GM18508 (cell line): ENCODE measurements at regions not wholly inside any gene's neighbourhood (a gene's known extent, or its start where the extent isn't known, plus 50 kb on each side); places are given as distances from the start of the nearest gene placed in this dataset.

Source experiments
- ATAC-seq: cut with Tn5 transposase; IDR thresholded peaks from one replicate; pipeline ENCODE4 v1.9.1; 2021; ENCODE audit warnings: moderate number of reproducible peaks; ENCODE audit not compliant: insufficient read depth, unreplicated experiment

- no peak for ATAC-seq
Measured at GRCh38 chr14:97452314-97452713, 655.1 kb downstream of the VRK1 start.

GRCh38 chr14:97453991-97454390 is 656.8 kb downstream of the VRK1 start:
- ATAC-seq, result no peak

DNA sequence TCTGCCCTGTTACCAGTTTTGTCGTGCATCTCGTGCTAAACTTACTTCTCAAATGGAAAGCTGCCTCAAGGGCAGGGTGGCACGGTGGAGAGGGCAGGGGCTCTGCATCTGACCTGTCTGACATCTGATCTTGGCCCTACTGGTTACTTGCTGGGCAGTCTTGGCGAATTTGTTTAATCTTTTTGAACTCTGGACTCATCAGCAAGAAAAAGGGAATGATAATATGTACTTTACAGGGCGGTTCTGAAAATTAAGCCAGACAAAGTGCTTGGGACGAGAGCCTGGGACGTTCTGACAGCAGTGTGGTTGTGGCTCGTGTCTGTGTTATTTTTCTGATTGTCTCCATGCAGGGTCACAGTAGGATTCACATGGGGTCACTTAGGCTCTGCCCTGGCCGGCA is 659.3 kb downstream of the VRK1 start:
- no peak for ATAC-seq

DNA sequence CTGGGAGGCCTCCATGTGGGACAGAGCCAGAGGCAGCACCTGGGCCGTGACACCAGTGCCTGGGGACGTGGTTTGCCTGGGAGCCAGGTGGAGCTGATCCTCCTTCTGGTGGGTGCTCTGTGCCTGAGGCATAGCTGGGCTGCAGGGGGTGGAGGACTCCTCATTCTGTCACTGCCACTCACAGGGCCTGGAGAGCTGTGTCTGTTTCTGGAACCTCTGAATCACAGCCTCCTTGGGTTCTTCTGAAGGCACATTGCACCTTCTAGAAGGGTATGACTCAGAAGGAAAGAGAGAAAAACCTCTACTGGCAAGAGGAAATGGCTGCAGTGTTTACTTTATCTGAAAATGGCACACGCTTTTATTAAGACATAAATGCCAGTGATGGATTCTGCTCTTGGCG is 659.8 kb downstream of the VRK1 start:
- ATAC-seq, result no peak

GRCh38 chr14:97457575-97458085 is 660.4 kb downstream of the VRK1 start:
- no peak for ATAC-seq

DNA sequence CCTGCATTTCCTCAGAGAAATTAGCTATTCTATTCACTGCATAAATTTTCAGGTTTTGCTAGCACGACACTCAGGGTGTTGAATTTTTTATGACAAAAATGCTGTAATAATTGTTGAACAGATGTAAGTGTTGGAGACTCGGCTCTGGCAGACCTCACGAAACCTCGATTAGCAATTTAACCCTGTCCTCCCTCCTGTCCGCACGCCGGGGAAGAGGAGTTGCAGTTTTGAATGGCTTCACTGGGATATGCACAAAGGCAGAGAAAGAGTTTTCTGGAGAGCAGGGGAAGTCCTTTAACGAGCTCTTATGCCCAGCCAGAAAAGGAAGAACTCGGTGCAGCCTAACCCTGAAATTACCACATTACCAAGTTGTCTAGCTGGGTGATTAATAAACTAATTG is 661.1 kb downstream of the VRK1 start:
- no peak for ATAC-seq

DNA sequence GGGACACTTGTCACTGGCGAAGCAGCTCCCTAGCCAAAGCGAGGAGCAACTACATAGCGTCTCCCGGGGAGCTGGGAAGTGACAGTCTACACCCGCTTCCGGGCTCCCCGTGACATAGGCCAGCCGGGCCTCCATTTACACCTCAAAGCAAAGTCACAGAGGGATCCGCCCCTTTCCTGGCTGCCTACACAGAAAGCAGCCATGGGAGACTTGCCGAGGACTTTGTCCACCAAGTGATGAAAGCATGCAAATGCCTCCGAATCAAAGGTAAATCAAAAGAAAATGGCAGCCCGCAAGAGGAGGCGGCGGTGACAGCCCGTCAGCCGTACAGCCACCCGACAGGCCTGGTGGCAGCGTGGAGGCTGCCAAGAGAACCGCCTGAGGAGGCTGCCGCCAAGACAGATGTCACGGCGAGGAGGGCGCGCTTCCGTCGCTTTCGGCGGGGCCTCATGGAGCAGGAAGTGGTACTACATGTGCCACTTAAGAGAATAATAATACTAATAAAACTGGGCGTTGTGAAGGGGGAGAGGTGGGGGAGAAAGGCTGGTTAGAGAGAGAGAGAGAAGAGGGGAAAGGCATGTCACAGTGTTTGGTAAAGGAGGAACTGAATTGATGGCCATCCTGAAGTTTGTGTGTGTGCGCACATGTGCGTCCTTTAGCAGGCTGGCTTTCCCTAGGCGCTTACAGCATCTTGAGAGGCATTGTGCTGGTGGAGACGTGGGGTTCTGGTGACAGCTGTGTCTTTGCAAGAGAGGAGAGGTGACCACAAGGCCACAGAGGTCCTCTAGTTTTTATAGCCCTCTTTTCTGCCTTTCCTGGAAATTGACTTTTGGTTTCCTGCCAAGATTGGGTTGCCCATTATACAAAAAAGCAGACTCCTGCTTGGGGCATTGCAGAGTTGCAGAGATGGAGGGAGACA is 661.7 kb downstream of the VRK1 start:
- ATAC-seq, result no peak

DNA sequence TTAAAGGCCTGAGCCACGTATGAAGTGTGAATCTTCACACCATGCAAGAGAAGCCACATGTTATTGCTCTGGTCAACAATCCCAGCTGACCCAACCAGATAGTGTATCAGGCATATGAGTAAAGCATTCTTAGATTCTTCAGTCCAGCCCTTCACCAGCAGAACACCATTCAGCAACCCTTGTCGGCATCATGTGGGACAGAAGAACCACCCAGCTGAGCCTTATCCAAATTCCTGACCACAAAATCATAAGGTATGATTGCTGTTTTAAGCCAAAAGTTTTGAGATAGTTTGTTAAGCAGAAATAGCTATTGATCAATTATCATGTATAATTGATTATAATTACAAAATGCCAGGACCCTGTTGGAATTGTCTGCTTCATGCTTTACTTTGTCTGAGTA is 664.9 kb downstream of the VRK1 start:
- ATAC-seq, result no peak

DNA sequence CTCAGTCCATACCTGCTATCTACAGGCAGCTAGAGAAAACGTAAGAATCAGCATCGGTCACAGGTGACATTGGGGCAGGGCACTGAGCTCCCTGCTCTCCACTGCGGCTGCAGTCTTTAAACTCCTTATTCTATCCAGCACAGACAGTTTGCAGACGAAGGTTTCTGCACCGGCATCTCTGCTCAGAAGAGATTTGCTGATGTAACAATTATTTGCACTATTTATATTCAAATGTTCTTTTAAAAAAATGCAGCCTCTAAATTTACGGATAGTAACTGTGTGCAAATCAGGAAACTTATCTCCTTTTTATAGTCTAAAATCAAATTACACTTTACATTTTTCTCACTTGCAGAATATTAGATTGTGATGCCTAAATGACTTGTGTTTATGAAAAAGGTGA is 671.0 kb downstream of the VRK1 start:
- ATAC-seq, result no peak

DNA sequence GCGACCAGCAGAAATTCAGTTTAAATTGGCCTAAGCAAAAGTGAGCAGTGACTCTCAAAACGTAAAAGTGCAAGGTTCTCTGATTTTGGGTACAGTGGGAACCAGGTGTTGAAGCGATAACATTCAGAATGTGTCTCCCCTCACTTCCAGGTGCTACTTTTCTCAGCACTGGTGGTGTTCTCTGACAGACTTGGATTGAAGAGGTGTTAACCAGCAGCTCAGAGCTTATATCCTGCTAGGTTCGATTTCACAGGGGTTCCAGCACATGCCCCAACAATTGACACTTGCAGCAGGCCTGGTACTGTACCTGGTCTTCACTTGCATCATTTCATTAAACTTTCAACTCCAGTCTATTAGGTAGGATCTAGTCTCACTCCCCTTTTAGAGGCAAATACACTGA is 680.2 kb downstream of the VRK1 start:
- ATAC-seq, result no peak

DNA sequence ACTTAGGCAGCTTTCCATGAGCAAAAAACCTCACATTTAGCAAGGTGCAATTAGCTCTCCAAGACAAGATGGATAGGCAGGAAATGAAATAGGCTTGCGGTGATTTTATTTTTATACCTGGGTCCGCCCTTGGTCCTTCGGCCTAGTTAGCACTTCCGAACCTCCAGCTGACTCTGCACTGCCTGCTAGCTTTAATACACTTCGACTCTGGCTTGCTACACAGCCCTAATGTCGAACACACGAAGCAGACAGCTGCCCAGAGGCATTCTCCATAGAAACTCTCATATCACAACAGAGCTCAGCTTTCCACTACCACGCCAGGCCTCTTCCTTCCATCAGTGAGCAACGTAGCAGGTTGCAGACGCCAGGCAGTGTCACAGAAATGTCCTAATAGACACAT is 688.0 kb downstream of the VRK1 start:
- ATAC-seq, result no peak

- no peak for ATAC-seq
Measured at GRCh38 chr14:97486601-97487120, 689.5 kb downstream of the VRK1 start.

DNA sequence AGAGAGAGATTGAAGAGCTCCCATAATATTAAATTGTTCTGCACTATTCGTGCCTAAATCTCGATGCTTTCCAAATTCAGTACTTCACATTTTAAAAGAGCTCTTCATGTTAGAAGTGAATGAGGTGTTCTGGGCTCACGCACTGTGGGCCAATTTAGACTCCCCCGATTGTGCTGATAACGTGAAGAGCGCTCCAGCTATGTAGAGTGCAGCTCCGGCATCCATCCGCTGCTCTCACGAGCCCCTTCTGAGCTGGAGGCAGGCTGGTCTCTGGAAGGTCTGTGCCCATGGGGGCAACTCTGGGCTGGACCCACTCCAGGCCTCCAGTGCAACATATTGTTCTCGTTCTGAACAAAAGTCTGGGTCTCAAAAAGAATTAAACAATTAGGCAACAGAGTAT is 692.6 kb downstream of the VRK1 start:
- no peak for ATAC-seq

DNA sequence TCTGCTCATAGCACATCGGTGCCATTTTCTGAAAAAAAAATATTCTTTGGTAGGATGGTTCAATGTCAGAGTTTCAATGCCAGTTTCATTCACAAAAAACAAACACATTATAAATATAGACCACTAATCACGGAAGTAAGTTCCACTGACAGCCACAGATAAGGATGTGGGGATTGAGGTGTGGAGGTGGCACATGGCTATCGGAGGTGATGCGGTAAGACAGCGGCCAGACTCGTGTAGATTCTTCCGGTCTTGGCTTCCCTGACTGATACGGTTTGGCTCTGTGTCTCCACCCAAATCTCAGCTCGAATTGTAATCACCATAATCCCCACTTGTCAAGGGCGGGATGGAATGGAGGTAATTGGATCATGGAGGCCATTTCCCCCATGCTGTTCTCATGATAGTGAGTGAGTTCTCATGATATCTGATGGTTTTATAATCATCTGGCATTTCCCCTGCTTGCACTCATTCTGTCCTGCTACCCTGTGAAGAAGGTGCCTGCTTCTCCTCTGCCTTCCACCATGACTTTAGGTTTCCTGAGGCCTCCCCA is 693.4 kb downstream of the VRK1 start:
- no peak for ATAC-seq

GRCh38 chr14:97491697-97492096 is 694.5 kb downstream of the VRK1 start:
- ATAC-seq, result no peak

DNA sequence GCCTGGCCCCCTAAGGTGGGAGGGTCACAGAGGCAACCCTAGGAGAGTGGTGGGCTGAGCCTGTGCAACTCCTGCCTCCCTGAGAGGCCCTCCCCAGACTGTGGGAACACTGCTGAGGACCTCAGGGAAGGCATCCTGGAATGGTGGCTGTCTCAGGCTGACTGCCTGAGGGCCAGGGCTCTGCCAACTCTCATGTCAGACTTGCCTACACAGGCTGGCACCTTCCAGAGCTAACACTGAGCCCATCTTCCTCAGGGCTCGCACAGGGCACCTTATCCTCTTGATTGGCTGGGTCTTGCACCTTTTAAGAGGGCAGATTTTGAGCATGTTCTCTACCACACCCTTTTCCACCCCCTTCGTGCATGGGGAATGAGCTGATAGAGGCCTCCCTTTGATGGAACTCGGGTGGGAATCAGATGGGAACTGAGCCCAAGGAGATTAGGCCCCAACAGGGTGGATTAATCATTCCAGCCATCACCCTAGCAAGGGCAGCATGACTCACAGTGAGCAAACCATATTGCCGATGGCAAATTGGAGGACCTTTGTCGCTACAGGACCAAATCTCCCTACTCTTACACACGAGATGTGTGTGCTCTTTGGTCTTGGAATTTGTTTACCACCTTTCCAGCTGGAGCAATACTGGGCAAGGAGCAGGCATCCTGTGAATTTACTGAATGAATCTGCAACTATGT is 702.8 kb downstream of the VRK1 start:
- ATAC-seq, result no peak

DNA sequence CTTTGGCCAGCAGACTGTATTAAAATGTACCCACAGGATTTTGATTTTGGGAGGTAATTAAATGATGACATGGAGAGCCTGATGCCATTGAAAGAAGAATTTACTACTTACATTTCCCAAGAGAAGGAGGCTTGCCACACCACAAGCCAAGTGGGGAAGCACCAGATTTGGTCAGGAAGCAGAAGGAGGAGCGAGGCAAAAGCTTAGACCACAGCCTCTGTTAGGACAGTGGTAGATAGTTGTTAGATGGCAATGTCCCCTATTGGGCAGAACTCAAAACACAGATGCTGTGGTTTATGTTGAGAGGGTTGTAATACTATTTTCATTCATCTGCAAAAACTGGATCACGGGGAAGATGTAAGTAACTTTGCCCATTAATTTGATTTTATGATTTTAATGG is 709.4 kb downstream of the VRK1 start:
- no peak for ATAC-seq

DNA sequence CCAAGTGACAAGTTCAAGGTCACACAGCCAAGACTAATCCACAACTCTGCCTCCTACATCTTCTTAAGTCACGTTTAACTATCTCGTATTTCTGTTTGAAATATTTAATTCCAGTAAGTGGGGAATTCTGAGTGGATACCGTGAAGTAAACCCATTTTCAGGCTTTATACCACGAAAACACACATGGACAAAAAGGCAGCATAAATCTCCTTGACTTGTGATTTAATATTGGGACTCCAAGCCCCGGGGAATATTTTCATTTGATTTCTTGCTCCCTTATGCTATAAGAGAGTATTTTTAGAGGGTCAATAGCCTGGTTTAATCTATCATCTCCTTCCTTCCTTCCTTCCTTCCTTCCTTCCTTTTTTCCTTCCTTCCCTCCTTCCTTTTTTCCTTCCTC is 716.7 kb downstream of the VRK1 start:
- no peak for ATAC-seq

- no peak for ATAC-seq
Measured at GRCh38 chr14:97517566-97518234, 720.5 kb downstream of the VRK1 start.

DNA sequence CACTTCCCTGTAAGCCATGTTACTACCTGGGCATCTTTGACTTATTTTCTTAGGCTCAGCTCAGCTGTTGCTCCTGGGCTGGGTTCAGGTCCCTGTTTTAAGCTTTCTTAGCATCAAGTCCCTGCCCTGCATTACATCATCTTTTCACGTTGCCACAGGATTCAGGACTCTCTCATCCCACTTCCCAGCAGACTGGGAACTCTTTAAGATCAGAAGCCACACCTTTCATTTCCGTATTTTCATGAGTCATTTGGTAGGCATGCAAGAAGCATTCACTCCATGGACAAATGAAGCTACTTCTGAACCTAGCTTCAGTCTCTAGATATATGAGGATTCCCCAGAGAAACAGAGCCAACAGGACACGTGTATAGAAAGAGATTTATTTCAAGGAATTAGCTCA is 726.8 kb downstream of the VRK1 start:
- ATAC-seq, result no peak
